Choroid plexus epithelial cell (primary cell): ENCODE measurements at regions not wholly inside any gene's neighbourhood (a gene's known extent, or its start where the extent isn't known, plus 50 kb on each side); places are given as distances from the start of the nearest gene placed in this dataset.
A peak's percentile ranks its signal among the peaks of the same experiment; 100 is the strongest.

Source experiments
- DNase-seq: peaks from one replicate; pipeline ENCODE4 v3.0.0-alpha.2; 2010; ENCODE audit warnings: low read depth
- H3K4me3 ChIP-seq: 2 replicates; pipeline ENCODE4 v1.5.1; 2011; ENCODE audit warnings: low read depth, mild to moderate bottlenecking, control low read depth, low read length, moderate library complexity
- CTCF ChIP-seq: conservative IDR thresholded peaks from 2 replicates; pipeline ENCODE4 v1.5.1; 2011; ENCODE audit warnings: low read depth, mild to moderate bottlenecking, control low read depth, inconsistent platforms, low read length, moderate library complexity

GRCh38 chr1:30819244-30819571 is 61.6 kb upstream of the LAPTM5 start:
- H3K4me3 ChIP-seq = no peak overlapping the region
- no peak for DNase-seq

GRCh38 chr1:30818568-30819243 is 61.1 kb upstream of the LAPTM5 start:
- no peak for TF ChIP-seq CTCF
- H3K4me3 ChIP-seq = no peak overlapping the region
- peak; percentile 69 for DNase-seq

More at GRCh38 chr1:30819244-30819571, 61.6 kb upstream of the LAPTM5 start:
- no peak for TF ChIP-seq CTCF

GRCh38 chr1:30817548-30817947 is 60.0 kb upstream of the LAPTM5 start:
- no peak for TF ChIP-seq CTCF
- DNase-seq = no peak
- H3K4me3 ChIP-seq = no peak overlapping the region

- H3K4me3 ChIP-seq = no peak overlapping the region
- peak; percentile 50 for DNase-seq
- no peak for TF ChIP-seq CTCF
Measured at GRCh38 chr1:30817077-30817438, 59.5 kb upstream of the LAPTM5 start.

- peak; percentile 78 for DNase-seq
- no peak for TF ChIP-seq CTCF
- H3K4me3 ChIP-seq = no peak overlapping the region
Measured at GRCh38 chr1:30816211-30817076, 58.9 kb upstream of the LAPTM5 start.

- H3K4me3 ChIP-seq = no peak overlapping the region
- no peak for TF ChIP-seq CTCF
- no peak for DNase-seq
Measured at GRCh38 chr1:30815556-30815955, 58.0 kb upstream of the LAPTM5 start.
